ENCODE measurements at regions not wholly inside any gene's neighbourhood (a gene's known extent, or its start where the extent isn't known, plus 50 kb on each side); places are given as distances from the start of the nearest gene placed in this dataset.
"Not testable (repeated sequence)": the region's sequence is repeated elsewhere in the genome, so short reads cannot be mapped to it uniquely, and the experiment has no call there.

DNA sequence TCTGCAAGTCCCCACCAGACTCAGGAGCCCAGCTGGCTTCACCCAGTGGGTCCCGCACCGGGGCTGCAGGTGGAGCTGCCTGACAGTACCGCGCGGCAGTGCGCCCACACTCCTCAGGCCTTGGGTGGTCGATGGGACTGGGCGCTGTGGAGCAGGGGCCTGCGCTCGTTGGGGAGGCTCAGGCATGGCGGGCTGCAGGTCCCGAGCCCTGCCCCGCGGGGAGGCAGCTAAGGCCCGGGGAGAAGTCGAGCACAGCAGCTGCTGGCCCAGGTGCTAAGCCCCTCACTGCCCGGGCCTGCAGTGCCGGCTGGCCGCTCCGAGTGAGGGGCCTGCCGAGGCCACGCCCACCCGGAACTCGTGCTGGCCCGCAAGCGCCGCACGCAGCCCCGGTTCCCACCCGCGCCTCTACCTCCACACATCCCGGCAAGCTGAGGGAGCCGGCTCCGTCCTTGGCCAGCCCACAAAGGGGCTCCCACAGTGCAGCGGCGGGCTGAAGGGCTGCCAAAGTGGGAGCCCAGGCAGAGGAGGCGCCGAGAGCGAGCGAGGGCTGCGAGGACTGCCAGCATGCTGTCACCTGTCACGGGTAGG is 2021.7 kb upstream of the LRRTM1 start:
- not testable (repeated sequence) for DNase-seq (ENCODE audit: low spot score)

- DNase-seq (ENCODE audit: low spot score), result no peak
Observed at GRCh38 chr2:82320296-82320695, 2015.7 kb upstream of the LRRTM1 start.

- no peak for DNase-seq (ENCODE audit: low spot score)
Observed at GRCh38 chr2:82317012-82317411, 2012.5 kb upstream of the LRRTM1 start.

DNA sequence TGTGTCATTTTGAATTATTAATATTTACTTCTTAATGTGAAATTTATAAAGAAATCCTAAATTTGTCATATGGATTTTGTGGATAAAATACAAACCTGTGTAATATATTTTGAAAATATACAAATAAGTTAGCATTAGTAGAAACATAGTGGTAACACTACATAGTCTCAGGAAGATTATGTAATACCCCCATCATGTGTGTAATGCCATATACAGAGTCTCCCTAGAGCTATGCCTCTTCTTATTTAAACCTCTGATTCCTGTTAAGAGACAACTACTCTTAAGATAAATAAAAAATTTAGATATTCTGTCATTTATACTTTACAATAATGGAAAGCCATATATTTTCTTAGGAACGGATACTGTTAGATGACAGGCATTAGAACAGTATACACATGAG is 2012.0 kb upstream of the LRRTM1 start:
- DNase-seq (ENCODE audit: low spot score), result no peak

DNA sequence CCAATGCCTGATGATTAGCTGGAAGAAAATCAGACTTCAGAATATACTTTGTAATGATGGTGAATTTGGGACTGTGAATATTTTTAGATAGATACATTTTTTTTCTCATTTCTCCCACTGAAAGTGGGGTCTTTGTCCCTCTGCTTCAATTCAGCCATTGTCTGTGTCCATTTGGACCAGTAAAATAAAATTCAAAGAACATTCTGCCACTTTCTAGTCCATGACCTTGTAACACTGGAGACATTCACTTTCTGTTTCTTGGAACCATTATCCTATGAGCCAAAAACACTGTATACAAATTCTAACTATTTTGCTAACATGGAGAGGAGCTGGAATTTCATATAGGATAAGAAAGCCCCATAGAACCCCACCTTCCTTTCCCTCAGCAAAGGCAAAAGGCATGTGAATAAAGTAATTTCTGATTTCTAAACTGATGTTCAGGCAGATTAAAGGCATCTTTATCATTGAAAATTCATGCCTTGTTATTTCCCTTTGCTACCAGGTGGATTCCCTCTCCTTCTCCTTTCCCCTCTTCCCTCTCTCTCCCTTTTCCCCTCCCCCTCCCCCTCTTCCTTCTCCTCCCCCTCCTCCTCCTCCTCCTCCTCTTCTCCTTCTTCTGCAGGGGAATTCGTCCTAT is 2010.4 kb upstream of the LRRTM1 start:
- no peak for DNase-seq (ENCODE audit: low spot score)

DNA sequence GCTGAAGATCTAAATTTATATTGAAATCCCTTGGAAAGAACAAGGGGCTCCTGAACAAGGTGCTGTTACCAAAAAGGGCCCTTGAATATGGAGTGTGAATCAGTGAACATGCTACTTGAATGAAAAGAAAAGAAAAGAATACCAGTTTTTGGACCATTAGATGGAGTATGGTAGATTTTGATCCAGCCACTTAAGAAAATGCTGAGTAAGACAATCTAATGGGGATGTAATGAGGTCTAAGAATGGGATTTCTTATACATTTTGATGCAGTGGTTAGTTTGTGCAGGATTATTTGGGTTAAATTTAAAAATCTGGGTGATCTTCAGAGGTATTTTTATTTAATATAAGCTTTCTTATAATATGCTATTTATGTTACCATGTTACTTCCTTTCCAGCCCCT is 2003.0 kb upstream of the LRRTM1 start:
- DNase-seq (ENCODE audit: low spot score), result no peak

DNA sequence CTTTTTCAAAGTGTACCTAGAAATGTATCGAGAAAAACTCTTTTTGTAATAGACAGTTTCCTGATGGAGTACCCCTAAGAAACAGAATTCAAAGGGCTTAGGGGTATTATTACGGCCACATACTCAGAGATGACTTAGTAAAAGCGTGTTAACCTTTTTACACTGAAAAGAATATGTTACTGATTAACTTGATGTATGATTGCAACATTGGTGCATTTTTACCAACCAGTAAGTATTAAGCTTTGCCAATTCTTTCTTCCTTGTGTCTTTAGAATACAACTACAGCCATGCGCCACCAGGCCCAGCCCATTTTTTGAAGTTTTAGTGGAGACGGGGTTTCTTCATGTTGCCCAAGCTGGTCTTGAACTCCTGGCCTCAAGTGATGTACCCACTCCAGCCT is 1997.0 kb upstream of the LRRTM1 start:
- no peak for DNase-seq (ENCODE audit: low spot score)

DNA sequence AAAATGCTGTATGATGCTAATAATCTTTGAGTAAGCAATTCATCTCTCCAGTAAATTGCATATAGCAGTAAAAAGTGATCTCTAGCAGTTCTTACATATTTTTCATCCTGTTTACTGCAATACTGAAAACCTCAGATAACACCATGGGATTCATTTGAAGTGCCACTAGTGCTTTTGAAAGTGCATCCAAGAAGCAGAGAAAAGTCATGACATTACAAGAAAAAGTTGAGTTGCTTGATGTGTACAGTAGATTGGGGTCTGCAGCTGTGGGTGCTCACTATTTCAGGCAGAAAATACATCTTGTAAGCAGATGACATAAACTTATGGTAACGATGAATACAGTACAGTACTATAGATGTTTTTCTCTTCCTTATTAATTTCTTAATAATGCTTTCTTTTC is 1984.9 kb upstream of the LRRTM1 start:
- DNase-seq (ENCODE audit: low spot score), result no peak

- no peak for DNase-seq (ENCODE audit: low spot score)
Observed at GRCh38 chr2:82283075-82283474, 1978.5 kb upstream of the LRRTM1 start.

- DNase-seq (ENCODE audit: low spot score), result no peak
Observed at GRCh38 chr2:82282111-82282882, 1977.7 kb upstream of the LRRTM1 start.

- no peak for DNase-seq (ENCODE audit: low spot score)
Observed at GRCh38 chr2:82279367-82279766, 1974.8 kb upstream of the LRRTM1 start.

- no peak for DNase-seq (ENCODE audit: low spot score)
Observed at GRCh38 chr2:82278416-82278815, 1973.9 kb upstream of the LRRTM1 start.

- no peak for DNase-seq (ENCODE audit: low spot score)
Observed at GRCh38 chr2:82275599-82275998, 1971.0 kb upstream of the LRRTM1 start.

- no peak for DNase-seq (ENCODE audit: low spot score)
Observed at GRCh38 chr2:82268446-82268845, 1963.9 kb upstream of the LRRTM1 start.

DNA sequence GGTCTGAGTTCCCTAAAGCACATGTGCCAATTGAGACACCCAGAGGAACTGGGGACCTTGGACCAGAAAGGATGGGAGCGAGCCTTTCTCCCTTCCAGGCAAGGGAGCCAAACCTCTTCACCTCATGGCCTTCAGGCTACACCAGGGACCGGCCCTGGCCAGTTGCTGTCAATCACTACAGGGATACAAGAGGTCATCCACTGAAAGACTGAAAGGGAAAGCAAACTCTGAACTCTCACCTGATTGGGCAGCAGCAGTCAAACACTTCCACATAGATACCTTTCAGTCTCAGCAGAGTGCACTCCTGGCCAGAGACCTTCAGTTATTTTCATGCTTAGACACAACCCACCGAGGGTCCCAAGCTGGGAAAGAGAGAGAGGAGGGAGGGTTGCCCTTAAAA is 1956.0 kb upstream of the LRRTM1 start:
- no peak for DNase-seq (ENCODE audit: low spot score)

DNA sequence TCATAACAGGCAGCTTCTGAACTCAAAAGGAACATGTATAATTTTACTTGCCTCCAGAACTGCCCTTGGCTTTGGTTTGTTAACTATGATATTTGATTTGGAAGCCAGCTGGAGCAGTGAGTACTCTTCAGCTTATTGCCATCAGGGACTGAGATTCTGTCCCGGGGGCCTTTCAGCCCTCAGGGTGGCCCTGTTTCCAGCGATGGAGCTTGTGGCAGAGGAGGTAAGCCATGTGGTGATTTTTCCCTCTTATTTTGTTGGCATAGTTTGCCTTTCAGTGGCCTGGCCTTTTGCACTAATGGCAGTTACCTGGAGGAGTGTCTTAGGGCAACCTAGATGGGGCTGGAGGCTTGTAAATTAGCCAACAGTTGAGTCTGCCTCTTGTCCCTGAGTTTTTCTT is 1955.0 kb upstream of the LRRTM1 start:
- DNase-seq (ENCODE audit: low spot score), result no peak

DNA sequence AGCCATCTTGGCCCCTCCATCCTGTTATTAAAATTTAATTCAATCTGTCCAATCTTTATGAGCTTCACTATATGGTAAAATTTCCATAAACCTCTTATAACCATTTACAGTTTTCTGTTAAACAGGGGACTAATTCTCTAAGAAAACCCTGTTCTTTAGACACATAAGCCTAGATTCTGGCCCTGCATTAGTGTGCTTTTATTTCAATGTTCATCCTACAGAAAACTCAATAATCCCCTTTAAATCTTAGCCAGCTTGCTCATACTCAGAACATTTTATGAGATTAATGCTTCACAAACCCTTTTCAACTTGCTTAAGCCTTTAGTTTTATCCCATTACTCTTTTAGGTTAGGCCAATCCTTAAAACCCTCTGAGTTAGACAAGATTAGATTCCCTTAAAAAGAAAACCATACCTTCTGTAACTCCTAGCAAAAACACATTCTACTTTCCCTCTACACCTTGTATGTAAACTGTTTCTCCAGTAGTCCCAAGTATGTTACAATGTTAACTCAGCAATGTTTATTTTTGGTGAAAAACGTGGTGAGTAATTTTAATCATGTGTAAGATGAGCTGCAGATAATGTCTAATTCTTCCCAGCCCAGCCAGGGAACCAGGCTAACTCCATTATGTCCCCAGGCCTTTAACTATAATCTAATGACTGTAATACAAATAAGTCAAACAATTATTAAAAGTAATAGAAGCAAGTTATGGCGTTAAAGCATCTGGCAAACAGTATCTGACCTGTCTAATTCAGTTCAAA is 1953.4 kb upstream of the LRRTM1 start:
- no peak for DNase-seq (ENCODE audit: low spot score)

GRCh38 chr2:82256983-82257632 is 1952.6 kb upstream of the LRRTM1 start:
- no peak for DNase-seq (ENCODE audit: low spot score)

DNA sequence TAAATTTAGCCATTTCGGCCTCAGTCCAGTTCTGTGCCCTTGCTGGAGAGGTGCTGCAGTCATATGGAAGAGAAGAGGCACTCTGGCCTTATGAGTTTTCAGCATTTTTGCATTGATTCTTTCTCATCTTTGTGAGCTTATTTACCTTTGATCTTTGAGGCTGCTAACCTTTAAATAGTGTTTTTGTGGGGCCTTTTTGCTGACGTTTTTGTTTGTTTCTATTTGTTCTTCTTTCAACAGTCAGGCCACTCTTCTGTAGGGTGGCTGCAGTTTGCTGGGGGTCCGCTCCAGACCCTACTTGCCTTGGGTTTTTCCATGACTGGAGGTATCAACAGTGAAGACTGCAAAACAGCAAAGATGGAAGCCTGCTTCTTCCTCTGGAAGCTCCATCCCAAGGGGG is 1951.7 kb upstream of the LRRTM1 start:
- DNase-seq (ENCODE audit: low spot score), result no peak

DNA sequence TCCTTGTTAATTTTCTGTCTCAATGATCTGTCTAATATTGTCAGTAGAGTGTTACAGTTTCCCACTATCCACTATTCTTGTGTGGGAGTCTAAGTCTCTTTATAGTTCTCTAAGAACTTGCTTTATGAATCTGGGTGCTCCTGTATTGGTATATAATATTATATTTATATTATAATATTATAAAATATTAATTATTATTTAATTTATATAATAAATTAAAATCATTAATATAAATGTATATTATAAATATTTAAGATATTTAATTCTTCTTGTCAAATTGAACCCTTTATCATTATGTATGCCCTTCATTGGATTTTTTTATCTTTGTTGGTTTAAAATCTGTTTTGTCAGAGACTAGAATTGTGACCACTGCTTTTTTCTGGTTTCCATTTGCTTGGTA is 1950.2 kb upstream of the LRRTM1 start:
- no peak for DNase-seq (ENCODE audit: low spot score)

- DNase-seq (ENCODE audit: low spot score), result no peak
Observed at GRCh38 chr2:82246220-82246775, 1941.7 kb upstream of the LRRTM1 start.

DNA sequence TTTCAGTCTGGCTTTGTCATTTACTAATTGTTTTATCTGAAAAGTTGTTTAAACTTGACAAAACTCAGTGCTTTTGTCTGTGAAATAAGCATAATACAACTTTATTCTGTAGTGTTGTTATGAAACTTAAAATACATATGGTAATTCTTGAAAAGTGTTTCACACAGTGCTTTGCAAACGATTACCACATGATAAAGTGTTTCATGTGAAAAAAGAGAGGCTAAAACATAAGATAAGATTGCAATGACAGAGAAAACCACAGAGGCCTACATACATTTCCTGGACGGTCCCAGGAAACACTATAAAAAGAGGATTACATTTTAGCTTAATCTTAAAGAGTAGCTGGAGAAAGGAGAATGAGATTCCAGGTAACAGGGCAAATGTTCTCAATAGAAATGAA is 1934.6 kb upstream of the LRRTM1 start:
- DNase-seq (ENCODE audit: low spot score), result no peak

All from hepatic stellate cell (primary cell).